Activated T-helper 17 cell treated with anti-CD3 and anti-CD28 coated beads, Interleukin-2, amount 50 U/mL, for 72 hours (primary cell): ENCODE measurements at regions not wholly inside any gene's neighbourhood (a gene's known extent, or its start where the extent isn't known, plus 50 kb on each side); places are given as distances from the start of the nearest gene placed in this dataset.

Source experiments
- ATAC-seq: fragments of 150-1000 bp; cut with Tn5 transposase; replicated peaks from 2 replicates; pipeline ENCODE4 v1.10.0; 2021; ENCODE audit warnings: mild to moderate bottlenecking, moderate library complexity
- H3K27ac Mint-ChIP-seq: one replicate; pipeline ENCODE4 v1.8.0; 2022; ENCODE audit warnings: mixed read lengths
- H3K27me3 Mint-ChIP-seq: one replicate; pipeline ENCODE4 v1.8.0; 2022; ENCODE audit warnings: mixed read lengths
- H3K36me3 Mint-ChIP-seq: one replicate; pipeline ENCODE4 v1.8.0; 2022; ENCODE audit warnings: low read depth, mild to moderate bottlenecking, mixed read lengths
- H3K4me1 Mint-ChIP-seq: one replicate; pipeline ENCODE4 v1.8.0; 2022; ENCODE audit warnings: mixed read lengths
- H3K4me3 Mint-ChIP-seq: one replicate; pipeline ENCODE4 v1.8.0; 2022; ENCODE audit warnings: mild to moderate bottlenecking, mixed read lengths
- H3K9me3 Mint-ChIP-seq: one replicate; pipeline ENCODE4 v1.8.0; 2022; ENCODE audit warnings: mixed read lengths

GRCh38 chr4:19809989-19810388 lies 441.7 kb upstream of the SLIT2 start:
- Mint-ChIP-seq H3K27me3 (no peaks in the 10 kb centered on the region), H3K4me1 (no peaks in the 10 kb centered on the region), H3K9me3 (peaks cover under 1% of the 10 kb centered on the region)

GRCh38 chr4:19807505-19807904 lies 444.2 kb upstream of the SLIT2 start:
- Mint-ChIP-seq H3K27me3 (no peaks in the 10 kb centered on the region), H3K36me3 (no peaks in the 10 kb centered on the region), H3K27ac (no peak overlapping the region)

More at GRCh38 chr4:19809989-19810388, 441.7 kb upstream of the SLIT2 start:
- Mint-ChIP-seq H3K4me3 (no peak overlapping the region), H3K36me3 (no peaks in the 10 kb centered on the region), H3K27ac (no peak overlapping the region)
- no peak for ATAC-seq

DNA sequence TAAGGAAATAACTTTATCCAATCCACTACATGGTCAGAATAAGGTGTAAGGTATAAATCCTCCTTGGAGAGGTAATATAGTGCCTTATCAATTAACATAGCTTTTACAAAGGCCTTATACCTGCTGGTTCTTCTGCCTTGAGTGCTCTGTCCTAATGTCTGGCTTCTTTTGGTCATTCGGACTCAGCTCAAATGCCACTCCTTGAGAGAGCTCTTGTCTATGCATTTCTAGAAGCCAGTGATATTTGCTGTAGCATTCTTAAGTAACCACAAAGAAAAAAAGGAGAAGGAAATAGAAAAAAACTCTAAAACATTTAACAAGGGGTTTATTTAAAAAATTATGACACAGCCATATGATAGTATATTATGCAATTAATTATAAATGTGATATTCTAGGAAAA lies 444.8 kb upstream of the SLIT2 start:
- Mint-ChIP-seq H3K4me3 (no peak overlapping the region), H3K27ac (no peak overlapping the region), H3K9me3 (peaks cover 3% of the 10 kb centered on the region), H3K36me3 (no peaks in the 10 kb centered on the region), H3K4me1 (no peaks in the 10 kb centered on the region), H3K27me3 (no peaks in the 10 kb centered on the region)
- ATAC-seq, result no peak

More at GRCh38 chr4:19807505-19807904, 444.2 kb upstream of the SLIT2 start:
- no peaks in the 10 kb centered on the region for H3K4me1 Mint-ChIP-seq
- H3K4me3 Mint-ChIP-seq, result no peak overlapping the region
- H3K9me3 Mint-ChIP-seq, result peaks cover 3% of the 10 kb centered on the region
- no peak for ATAC-seq

DNA sequence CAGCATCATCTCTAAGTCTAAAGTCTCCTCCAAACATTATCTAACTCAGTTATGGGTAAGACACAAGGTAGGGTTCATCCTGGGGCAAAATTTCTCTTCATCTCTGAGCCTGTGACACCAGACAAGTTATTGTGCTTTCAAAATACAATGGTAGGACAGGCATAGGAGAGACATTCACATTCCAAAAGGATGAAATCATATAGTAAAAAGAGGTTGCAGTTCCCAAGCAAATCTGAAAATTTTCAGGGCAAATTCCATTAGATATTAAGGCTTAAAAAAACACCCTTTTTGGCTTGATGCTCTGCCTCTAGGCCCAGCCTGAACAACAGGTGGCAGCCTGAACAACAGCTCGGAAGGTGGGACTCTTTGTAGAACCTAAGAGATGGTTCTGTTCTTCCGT lies 448.3 kb upstream of the SLIT2 start:
- Mint-ChIP-seq H3K27me3 (no peaks in the 10 kb centered on the region), H3K4me1 (no peaks in the 10 kb centered on the region), H3K4me3 (no peak overlapping the region), H3K36me3 (no peaks in the 10 kb centered on the region), H3K27ac (no peak overlapping the region), H3K9me3 (peaks cover 7% of the 10 kb centered on the region)
- ATAC-seq, result no peak

DNA sequence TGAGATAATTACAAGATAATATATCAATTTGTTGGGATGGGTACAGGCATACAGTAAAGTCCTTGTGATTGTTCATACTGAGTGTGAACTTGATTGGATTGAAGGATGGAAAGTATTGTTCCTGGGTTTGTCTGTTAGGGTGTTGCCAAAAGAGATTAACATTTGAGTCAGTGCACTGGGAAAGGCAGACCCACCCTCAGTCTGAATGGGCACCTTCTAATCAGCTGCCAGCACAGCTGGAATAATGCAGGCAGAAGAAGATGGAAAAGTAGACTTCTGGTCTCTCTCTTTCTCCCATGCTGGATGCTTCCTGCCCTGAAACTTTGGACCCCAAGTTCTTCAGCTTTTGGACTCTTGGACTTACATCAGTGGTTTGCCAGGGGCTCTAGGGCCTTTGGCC lies 457.9 kb upstream of the SLIT2 start:
- peaks cover 17% of the 10 kb centered on the region for H3K9me3 Mint-ChIP-seq
- no peaks in the 10 kb centered on the region for H3K27me3 Mint-ChIP-seq
- H3K27ac Mint-ChIP-seq, result no peak overlapping the region

GRCh38 chr4:19791422-19792123 lies 460.1 kb upstream of the SLIT2 start:
- Mint-ChIP-seq H3K36me3 (no peaks in the 10 kb centered on the region), H3K9me3 (peaks cover 8% of the 10 kb centered on the region), H3K4me1 (no peaks in the 10 kb centered on the region), H3K4me3 (no peak overlapping the region), H3K27me3 (no peaks in the 10 kb centered on the region), H3K27ac (no peak overlapping the region)
- ATAC-seq, result no peak

More for the DNA sequence above, 457.9 kb upstream of the SLIT2 start:
- no peaks in the 10 kb centered on the region for H3K4me1 Mint-ChIP-seq
- H3K36me3 Mint-ChIP-seq, result no peaks in the 10 kb centered on the region
- ATAC-seq, result no peak
- H3K4me3 Mint-ChIP-seq, result no peak overlapping the region

DNA sequence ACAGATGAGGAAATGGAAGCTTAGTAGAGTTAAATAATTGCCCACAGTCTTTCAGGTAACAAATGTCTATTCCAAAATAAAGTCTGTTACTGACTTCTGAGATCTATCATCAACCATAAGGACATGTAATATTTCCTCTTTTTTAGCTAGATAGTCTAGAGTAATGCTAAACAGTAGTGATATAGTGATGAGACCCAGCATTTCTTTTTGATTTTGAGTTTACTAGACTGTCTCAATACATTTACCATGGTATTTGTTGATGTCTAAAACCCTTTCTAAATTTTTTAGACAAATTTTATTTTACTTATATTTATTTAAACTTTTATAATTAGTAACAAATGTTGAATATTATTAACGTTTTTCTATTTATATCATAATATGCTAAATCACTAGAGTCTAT lies 465.1 kb upstream of the SLIT2 start:
- Mint-ChIP-seq H3K4me3 (no peak overlapping the region), H3K27me3 (no peaks in the 10 kb centered on the region), H3K4me1 (no peaks in the 10 kb centered on the region), H3K9me3 (peaks cover 17% of the 10 kb centered on the region), H3K36me3 (no peaks in the 10 kb centered on the region), H3K27ac (no peak overlapping the region)
- ATAC-seq, result no peak

GRCh38 chr4:19783667-19784223 lies 468.0 kb upstream of the SLIT2 start:
- no peak for ATAC-seq

GRCh38 chr4:19780871-19781270 lies 470.8 kb upstream of the SLIT2 start:
- Mint-ChIP-seq H3K27me3 (no peaks in the 10 kb centered on the region), H3K4me1 (no peaks in the 10 kb centered on the region), H3K4me3 (no peak overlapping the region), H3K27ac (no peak overlapping the region), H3K36me3 (no peaks in the 10 kb centered on the region), H3K9me3 (peaks cover 21% of the 10 kb centered on the region)
- ATAC-seq, result no peak

More at GRCh38 chr4:19783667-19784223, 468.0 kb upstream of the SLIT2 start:
- Mint-ChIP-seq H3K27ac (no peak overlapping the region), H3K9me3 (peaks cover 21% of the 10 kb centered on the region), H3K36me3 (no peaks in the 10 kb centered on the region), H3K4me3 (no peak overlapping the region), H3K4me1 (no peaks in the 10 kb centered on the region), H3K27me3 (no peaks in the 10 kb centered on the region)

GRCh38 chr4:19776929-19777328 lies 474.8 kb upstream of the SLIT2 start:
- H3K27ac Mint-ChIP-seq, result no peak overlapping the region
- no peaks in the 10 kb centered on the region for H3K36me3 Mint-ChIP-seq

GRCh38 chr4:19776021-19776459 lies 475.7 kb upstream of the SLIT2 start:
- Mint-ChIP-seq H3K4me3 (no peak overlapping the region), H3K27me3 (no peaks in the 10 kb centered on the region), H3K27ac (no peak overlapping the region), H3K4me1 (no peaks in the 10 kb centered on the region), H3K36me3 (no peaks in the 10 kb centered on the region), H3K9me3 (peaks cover 7% of the 10 kb centered on the region)
- no peak for ATAC-seq

More at GRCh38 chr4:19776929-19777328, 474.8 kb upstream of the SLIT2 start:
- H3K27me3 Mint-ChIP-seq, result no peaks in the 10 kb centered on the region
- no peaks in the 10 kb centered on the region for H3K4me1 Mint-ChIP-seq
- no peak overlapping the region for H3K4me3 Mint-ChIP-seq
- ATAC-seq, result no peak
- peaks cover 7% of the 10 kb centered on the region for H3K9me3 Mint-ChIP-seq

- Mint-ChIP-seq H3K4me3 (no peak overlapping the region), H3K9me3 (peaks cover 8% of the 10 kb centered on the region), H3K36me3 (no peaks in the 10 kb centered on the region), H3K27ac (no peak overlapping the region), H3K27me3 (no peaks in the 10 kb centered on the region), H3K4me1 (no peaks in the 10 kb centered on the region)
- no peak for ATAC-seq
Observed at GRCh38 chr4:19774690-19775256, 476.9 kb upstream of the SLIT2 start.

GRCh38 chr4:19772581-19772980 lies 479.1 kb upstream of the SLIT2 start:
- peaks cover 8% of the 10 kb centered on the region for H3K9me3 Mint-ChIP-seq
- no peaks in the 10 kb centered on the region for H3K36me3 Mint-ChIP-seq
- H3K27me3 Mint-ChIP-seq, result no peaks in the 10 kb centered on the region
- no peaks in the 10 kb centered on the region for H3K4me1 Mint-ChIP-seq
- no peak for ATAC-seq
- no peak overlapping the region for H3K4me3 Mint-ChIP-seq
- no peak overlapping the region for H3K27ac Mint-ChIP-seq

DNA sequence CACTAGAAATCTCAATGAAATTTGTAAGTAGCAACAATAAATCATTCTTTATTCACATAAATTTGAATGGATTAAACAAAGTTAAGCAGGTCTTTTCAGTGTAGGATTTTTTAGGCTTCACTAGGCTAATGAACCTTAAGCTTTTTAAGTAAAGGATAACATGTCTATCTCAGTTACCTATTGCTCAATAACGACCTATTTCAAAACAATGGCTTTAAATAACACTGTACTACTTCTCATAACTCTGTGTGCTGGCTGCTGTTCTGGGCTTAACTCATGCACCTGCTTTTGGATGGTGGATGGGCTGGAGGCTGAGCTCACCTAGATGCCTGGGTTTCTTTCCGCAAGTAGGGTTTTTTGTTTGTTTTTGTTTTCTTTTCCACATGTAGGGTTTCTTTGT lies 495.0 kb upstream of the SLIT2 start:
- Mint-ChIP-seq H3K36me3 (no peaks in the 10 kb centered on the region), H3K4me3 (no peak overlapping the region), H3K27me3 (no peaks in the 10 kb centered on the region), H3K4me1 (no peaks in the 10 kb centered on the region), H3K27ac (no peak overlapping the region), H3K9me3 (peaks cover 20% of the 10 kb centered on the region)
- ATAC-seq, result no peak

DNA sequence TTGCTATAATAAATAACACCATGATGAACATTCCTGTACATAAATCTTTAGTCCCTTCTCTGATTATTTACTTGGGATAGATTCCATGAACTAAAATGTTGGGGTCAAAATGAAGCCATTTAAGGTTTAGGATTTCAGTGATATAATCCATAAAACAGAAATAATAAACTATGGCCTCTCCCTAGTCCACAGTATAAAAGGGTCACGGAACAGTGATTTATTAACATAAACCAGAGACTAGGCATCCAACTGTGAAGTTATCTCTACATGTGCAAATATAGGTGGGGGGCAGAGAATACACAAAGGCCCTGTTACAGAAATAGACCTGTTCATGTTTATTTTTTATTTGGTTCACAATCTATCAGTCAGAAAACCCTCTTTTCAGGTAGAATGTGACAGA lies 499.1 kb upstream of the SLIT2 start:
- Mint-ChIP-seq H3K27me3 (no peaks in the 10 kb centered on the region), H3K36me3 (no peaks in the 10 kb centered on the region), H3K9me3 (peaks cover 16% of the 10 kb centered on the region), H3K4me3 (no peak overlapping the region), H3K4me1 (no peaks in the 10 kb centered on the region), H3K27ac (no peak overlapping the region)
- ATAC-seq, result no peak
